Muscle layer of colon (tissue), 2 donors: ENCODE measurements at regions not wholly inside any gene's neighbourhood (a gene's known extent, or its start where the extent isn't known, plus 50 kb on each side); places are given as distances from the start of the nearest gene placed in this dataset.

Experiments used
- H3K27ac ChIP-seq: one replicate; pipeline ENCODE4 v1.7.0; 2013; ENCODE audit warnings: low read depth, mild to moderate bottlenecking, low read length, moderate library complexity
- H3K27me3 ChIP-seq, 2 donors: one replicate each; pipeline ENCODE4 v1.7.0; 2013; ENCODE audit warnings: low read length in 2 of 2, mild to moderate bottlenecking in 2 of 2; ENCODE audit not compliant: insufficient read depth in 2 of 2, control insufficient read depth in 1 of 2
- H3K36me3 ChIP-seq: one replicate; pipeline ENCODE4 v1.7.0; 2013; ENCODE audit warnings: mild to moderate bottlenecking, low read length; ENCODE audit not compliant: insufficient read depth
- H3K4me1 ChIP-seq: one replicate; pipeline ENCODE4 v1.7.0; 2013; ENCODE audit warnings: mild to moderate bottlenecking, low read length; ENCODE audit not compliant: insufficient read depth
- H3K4me3 ChIP-seq, 2 donors: one replicate each; pipeline ENCODE4 v1.7.0; 2013; ENCODE audit warnings: low read length in 2 of 2, low read depth in 1 of 2, mild to moderate bottlenecking in 1 of 2, moderate library complexity in 1 of 2
- H3K9ac ChIP-seq: one replicate; pipeline ENCODE4 v1.7.0; 2013; ENCODE audit warnings: low read length
- H3K9me3 ChIP-seq: one replicate; pipeline ENCODE4 v1.7.0; 2013; ENCODE audit warnings: mild to moderate bottlenecking, low read length
- donor health status: abdominal sarcoma.
- donor health status: Adenocarcinoma of cecum.

DNA sequence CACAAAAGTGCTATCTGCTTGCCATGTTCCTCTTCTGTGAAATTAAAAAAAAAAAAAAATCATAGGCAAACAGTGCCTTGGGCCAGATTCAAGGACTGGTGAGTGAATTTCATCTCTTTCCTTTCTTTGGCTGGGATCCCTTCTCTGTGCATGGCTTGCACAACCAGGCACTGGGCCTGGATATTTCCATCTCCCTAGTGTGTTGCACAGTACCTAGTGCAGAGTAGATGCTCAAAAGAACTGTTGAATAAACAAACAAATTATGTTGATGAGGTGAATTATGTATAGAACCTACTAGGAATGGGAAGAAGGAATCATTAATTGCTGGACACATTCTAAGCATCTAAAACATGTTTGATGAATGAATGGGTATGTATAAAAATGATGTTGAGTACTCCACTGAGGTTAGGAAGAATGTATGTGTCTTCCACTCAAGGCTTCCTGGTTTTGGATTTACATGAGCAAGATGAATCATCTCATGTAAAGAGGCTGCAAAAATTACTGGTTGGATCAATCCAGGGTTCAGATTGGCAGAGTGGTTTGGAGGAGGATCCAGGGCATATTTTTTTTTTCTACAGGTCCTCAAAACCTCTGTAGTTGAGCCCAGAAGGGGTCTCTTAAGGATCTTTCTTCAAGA lies 93.2 kb downstream of the EMP1 start:
- no peaks in the 10 kb centered on the region for H3K4me1 ChIP-seq
- H3K36me3 ChIP-seq: no peaks in the 10 kb centered on the region
- H3K9ac ChIP-seq: no peak overlapping the region
- no peak overlapping the region for H3K27ac ChIP-seq
- no peak overlapping the region for H3K4me3 ChIP-seq
- H3K27me3 ChIP-seq: no peaks in the 10 kb centered on the region
- H3K9me3 ChIP-seq: no peaks in the 10 kb centered on the region

DNA sequence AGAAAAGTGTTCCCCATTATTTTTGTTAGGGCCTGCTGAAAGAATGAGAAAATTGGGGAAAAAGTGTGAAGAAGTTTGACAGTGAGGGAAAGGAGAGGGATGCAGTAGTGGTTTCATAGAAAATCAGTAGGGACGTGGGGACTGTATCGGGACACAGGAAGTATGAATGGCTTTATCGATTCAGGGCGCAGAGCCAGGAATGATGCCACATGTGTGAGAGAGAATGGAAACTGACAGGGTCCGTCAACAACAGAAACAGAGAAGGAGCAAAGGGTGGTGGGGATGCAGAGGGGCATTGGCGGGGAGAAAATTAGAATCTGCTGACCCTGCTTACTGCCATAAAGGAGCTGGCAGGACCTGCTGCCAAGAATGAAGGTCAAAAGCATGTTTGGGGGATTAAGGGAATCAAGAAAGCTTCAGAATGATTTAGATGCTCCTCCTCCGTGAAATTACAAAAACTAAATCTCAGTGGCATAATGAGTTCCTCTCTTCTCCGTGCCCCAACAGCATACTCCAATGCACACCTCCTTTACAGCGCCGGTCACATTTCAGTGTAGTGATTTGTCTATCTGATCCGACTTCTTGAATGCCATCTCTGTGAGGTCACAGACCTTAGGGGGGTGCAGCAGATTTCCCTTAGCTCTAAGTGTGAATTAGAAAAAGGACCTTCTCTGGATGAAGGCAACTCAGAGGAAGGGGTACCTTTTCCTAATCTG lies 92.6 kb downstream of the EMP1 start:
- Histone ChIP-seq H3K9me3 (no peaks in the 10 kb centered on the region), H3K4me1 (no peaks in the 10 kb centered on the region), H3K4me3 (no peak overlapping the region), H3K36me3 (no peaks in the 10 kb centered on the region), H3K27ac (no peak overlapping the region), H3K9ac (no peak overlapping the region), H3K27me3 (no peaks in the 10 kb centered on the region)

DNA sequence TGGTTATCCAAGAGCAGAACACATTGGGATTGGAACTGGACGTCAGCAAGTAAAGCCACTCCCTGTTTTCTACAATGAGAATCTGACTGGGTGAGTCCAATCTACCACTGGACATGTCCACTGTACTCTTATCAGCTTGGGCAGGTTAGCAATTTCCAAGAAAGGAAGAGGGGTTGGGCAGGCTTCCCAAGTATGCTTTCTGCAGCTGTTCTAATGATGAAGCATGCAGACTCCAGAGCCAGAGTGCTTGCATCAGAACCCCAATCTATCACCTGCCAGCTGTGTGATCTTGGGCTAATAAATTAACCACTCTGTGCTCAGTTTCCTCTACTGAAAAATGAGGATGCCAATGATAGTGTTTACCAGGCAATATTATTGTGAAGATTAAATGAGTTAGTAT lies 92.0 kb downstream of the EMP1 start:
- Histone ChIP-seq H3K9me3 (no peaks in the 10 kb centered on the region), H3K4me3 (no peak overlapping the region), H3K9ac (no peak overlapping the region), H3K27ac (no peak overlapping the region), H3K4me1 (no peaks in the 10 kb centered on the region), H3K27me3 (no peaks in the 10 kb centered on the region), H3K36me3 (no peaks in the 10 kb centered on the region)

DNA sequence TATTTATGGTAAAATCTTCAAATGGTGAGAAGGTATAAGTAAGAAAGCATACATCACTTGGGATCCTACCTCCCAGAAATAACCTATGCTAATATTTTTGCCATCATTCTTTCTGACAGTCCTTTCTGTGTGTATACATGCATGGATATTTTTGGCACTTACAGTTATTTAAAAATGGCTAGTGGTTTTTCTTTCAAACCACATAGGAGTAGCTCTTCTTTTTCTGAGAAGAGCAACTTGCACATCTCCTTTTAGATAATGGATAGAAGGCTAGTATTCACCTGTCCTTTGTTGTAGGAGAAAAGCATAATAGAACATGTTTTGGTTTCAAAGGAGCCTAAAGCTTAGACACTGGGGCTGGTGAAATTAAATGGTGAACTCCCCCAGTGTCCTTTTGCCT lies 87.3 kb downstream of the EMP1 start:
- no peaks in the 10 kb centered on the region for H3K4me1 ChIP-seq
- H3K4me3 ChIP-seq: no peak overlapping the region
- no peak overlapping the region for H3K9ac ChIP-seq
- no peaks in the 10 kb centered on the region for H3K9me3 ChIP-seq
- no peaks in the 10 kb centered on the region for H3K27me3 ChIP-seq
- no peak overlapping the region for H3K27ac ChIP-seq
- H3K36me3 ChIP-seq: no peaks in the 10 kb centered on the region

DNA sequence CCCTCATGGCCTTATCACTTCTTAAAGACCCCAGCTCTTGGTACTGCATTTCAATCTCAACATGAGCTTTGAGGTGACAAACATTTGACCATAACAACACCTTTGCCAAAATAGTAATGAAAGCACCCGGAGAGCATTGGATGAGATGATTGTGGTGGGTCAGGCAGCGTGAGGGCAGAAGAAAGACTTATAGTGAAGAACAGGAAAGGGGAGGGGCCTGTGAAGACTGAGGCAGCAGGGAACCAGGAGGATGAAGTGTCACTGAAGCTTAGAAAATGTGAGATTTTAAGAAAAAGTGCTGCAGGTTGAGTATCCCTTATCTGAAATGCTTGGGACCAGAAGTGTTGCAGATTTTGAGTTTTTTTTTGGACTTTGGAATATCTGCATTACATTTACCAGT lies 86.3 kb downstream of the EMP1 start:
- Histone ChIP-seq H3K4me3 (no peak overlapping the region), H3K9me3 (no peaks in the 10 kb centered on the region), H3K27ac (no peak overlapping the region), H3K9ac (no peak overlapping the region), H3K27me3 (no peaks in the 10 kb centered on the region), H3K4me1 (peaks cover 3% of the 10 kb centered on the region), H3K36me3 (no peaks in the 10 kb centered on the region)

DNA sequence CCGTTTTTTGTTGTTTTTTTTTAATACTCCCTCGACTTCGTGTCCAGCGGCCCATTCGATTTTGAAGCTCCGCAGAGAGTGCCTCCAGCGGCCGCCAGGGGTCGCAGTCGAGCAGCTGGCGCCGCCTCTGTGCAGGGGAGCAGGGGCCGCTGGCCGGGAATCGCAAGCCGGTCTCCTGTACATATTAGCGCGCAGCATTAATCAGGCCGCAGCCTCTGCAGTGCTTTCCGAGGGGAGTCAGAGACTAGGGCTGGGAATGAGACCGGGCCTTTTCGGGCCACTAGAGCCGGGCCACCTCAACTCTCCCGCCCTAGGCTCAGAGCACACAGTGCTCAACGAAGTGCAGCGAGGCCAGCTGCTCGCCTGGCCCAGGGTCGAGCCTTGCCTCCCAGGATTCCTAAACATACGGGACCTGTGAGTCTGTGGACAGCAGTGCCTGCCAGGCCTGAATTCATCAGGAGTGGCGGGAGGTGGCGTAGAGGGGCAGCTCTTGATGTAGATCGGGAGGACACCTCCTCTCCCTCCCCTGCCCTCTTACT lies 81.8 kb downstream of the EMP1 start:
- H3K36me3 ChIP-seq: no peaks in the 10 kb centered on the region
- H3K4me3 ChIP-seq: no peak overlapping the region
- no peaks in the 10 kb centered on the region for H3K9me3 ChIP-seq
- peaks cover 5% of the 10 kb centered on the region for H3K4me1 ChIP-seq
- no peak overlapping the region for H3K9ac ChIP-seq
- no peaks in the 10 kb centered on the region for H3K27me3 ChIP-seq
- no peak overlapping the region for H3K27ac ChIP-seq

DNA sequence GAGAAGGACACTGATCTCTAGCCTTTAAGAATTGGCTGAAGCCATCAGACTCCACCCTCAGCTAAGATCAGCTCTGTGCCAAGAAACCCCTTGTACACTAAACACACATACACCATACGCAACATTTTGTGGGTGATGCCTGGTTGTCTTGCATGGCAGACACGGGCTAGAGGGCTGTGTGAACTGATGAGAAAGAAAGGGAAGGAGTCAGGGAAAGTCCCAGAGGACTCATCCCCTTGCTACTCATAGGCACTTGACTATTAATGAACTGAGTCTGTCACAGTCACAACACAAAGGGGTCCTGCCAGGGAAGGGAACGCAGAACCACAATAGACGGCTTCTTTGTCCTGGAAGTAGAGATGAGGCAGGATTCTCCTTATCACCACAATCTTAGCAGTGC lies 80.8 kb downstream of the EMP1 start:
- H3K4me1 ChIP-seq: peaks cover 5% of the 10 kb centered on the region

DNA sequence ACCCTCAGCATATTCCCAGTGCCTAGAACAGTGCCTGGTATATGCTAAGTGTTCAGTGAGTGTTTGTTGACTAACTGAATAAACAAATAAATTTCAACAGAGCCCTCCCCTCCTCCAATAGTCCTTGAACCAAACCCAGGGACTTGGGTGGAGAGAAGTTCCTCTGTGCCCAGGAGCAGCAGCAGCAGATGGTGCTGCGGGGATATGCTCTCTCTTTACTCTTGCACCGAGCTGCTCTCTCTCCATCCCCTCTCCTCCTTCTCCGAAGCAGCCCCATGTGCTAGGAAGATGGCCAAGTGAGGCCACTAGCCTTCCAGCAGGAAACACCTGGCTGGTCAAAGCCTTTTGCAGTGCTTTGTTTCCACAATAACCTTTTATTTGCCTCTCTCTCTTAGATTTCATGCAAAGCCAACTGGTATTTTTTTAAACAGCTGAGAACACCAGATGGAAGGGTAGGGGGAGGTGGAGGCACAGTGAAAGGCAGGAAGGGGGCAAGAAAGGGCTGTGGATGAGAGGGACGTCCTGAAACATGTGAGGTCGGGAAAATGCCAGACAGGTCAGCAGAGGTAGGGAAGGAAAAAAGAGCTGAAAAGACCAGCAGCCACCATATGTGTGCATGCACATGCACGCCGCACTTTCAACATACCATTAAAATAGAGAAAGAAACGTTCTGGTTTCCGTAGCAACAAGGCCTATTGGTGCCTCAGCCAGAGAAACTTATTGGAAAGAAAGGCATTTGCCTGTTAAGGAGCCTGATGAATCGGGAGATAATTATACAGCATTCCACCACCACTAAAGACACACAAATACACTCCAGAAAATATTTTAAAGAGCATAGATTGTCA lies 78.9 kb downstream of the EMP1 start:
- H3K9ac ChIP-seq: no peak overlapping the region
- no peak overlapping the region for H3K4me3 ChIP-seq
- no peaks in the 10 kb centered on the region for H3K27me3 ChIP-seq
- no peaks in the 10 kb centered on the region for H3K9me3 ChIP-seq
- no peak overlapping the region for H3K27ac ChIP-seq
- H3K4me1 ChIP-seq: peaks cover 5% of the 10 kb centered on the region
- no peaks in the 10 kb centered on the region for H3K36me3 ChIP-seq

More for the DNA sequence above, 80.8 kb downstream of the EMP1 start:
- Histone ChIP-seq H3K27ac (no peak overlapping the region), H3K9me3 (no peaks in the 10 kb centered on the region), H3K36me3 (no peaks in the 10 kb centered on the region), H3K9ac (no peak overlapping the region), H3K27me3 (no peaks in the 10 kb centered on the region), H3K4me3 (no peak overlapping the region)

DNA sequence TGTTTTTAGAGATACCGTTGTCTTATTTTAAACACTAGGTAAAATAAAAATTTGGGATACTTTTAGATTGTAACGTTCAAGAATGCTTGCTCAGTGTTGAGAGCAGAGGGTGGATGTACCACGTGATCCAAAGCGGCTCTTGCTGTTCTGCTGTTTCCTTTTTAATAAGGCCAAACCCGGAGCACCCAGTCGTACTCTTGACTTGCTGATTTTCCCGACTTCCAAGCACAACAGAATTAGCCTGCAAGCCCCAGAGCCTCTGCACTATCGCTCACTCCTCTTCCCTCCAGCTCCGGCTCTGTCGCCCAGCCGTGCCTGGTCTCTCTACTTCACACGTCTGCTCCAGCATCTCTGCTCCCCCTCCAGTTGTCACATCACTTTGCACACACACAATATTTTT lies 77.3 kb downstream of the EMP1 start:
- no peaks in the 10 kb centered on the region for H3K36me3 ChIP-seq
- no peaks in the 10 kb centered on the region for H3K27me3 ChIP-seq
- H3K27ac ChIP-seq: no peak overlapping the region
- H3K4me3 ChIP-seq: no peak overlapping the region
- peaks cover 5% of the 10 kb centered on the region for H3K4me1 ChIP-seq
- H3K9ac ChIP-seq: no peak overlapping the region
- H3K9me3 ChIP-seq: no peaks in the 10 kb centered on the region

DNA sequence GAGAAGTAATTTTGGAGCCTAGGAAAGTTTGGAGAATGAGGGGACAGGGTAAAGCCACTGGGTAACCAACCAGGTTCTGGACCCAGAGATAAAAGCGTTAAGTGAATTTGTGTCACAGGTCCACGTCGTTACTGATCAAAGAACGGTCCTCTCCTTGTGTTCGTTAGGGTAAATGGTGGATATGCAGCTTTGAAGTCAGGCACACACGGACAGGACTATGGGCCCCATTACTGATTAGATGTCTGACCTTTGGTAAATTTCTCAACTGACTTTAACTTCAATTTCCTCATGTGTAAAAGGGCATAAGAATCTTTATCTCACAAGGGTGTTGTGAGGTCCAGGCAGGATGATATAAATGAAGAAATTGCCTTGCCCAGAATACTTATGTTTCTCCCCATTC lies 76.6 kb downstream of the EMP1 start:
- H3K4me3 ChIP-seq: no peak overlapping the region
- no peak overlapping the region for H3K27ac ChIP-seq
- H3K36me3 ChIP-seq: no peaks in the 10 kb centered on the region
- no peaks in the 10 kb centered on the region for H3K9me3 ChIP-seq
- H3K27me3 ChIP-seq: no peaks in the 10 kb centered on the region
- peaks cover 5% of the 10 kb centered on the region for H3K4me1 ChIP-seq
- no peak overlapping the region for H3K9ac ChIP-seq

DNA sequence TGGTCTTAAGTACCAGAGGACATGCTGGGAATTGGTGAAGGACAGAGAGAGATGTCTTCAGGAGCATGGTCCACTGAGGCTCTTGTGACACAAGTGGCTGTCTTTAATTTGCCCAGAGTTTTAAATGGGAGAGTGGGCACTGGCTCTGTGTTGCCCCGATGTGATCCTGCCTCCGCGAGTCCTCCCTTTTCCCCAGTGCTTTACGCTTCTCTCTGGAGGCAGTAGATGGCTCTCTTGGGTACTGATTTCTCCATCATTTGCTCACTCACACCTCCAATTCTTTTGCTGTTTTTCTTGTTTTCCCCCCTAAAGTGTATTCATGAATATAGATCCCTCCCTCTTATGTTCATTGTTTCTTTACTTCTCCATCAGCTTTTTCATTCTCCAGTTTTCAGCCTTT lies 74.3 kb downstream of the EMP1 start:
- Histone ChIP-seq H3K4me3 (no peak overlapping the region), H3K27ac (no peak overlapping the region), H3K9ac (no peak overlapping the region), H3K27me3 (no peaks in the 10 kb centered on the region), H3K36me3 (no peaks in the 10 kb centered on the region), H3K4me1 (no peaks in the 10 kb centered on the region), H3K9me3 (no peaks in the 10 kb centered on the region)
